HG02759 (cell line): ENCODE measurements at regions not wholly inside any gene's neighbourhood (a gene's known extent, or its start where the extent isn't known, plus 50 kb on each side); places are given as distances from the start of the nearest gene placed in this dataset.

Experiments used
- ATAC-seq: cut with Tn5 transposase; IDR thresholded peaks from one replicate; pipeline ENCODE4 v1.9.1; 2021; ENCODE audit warnings: mild to moderate bottlenecking, moderate library complexity; ENCODE audit not compliant: unreplicated experiment

GRCh38 chr7:131964203-131964602 is 407.8 kb upstream of the PODXL start:
- ATAC-seq, result no peak

- ATAC-seq, result no peak
Measured at GRCh38 chr7:131961054-131961680, 404.7 kb upstream of the PODXL start.

- no peak for ATAC-seq
Measured at GRCh38 chr7:131959106-131959812, 402.8 kb upstream of the PODXL start.

DNA sequence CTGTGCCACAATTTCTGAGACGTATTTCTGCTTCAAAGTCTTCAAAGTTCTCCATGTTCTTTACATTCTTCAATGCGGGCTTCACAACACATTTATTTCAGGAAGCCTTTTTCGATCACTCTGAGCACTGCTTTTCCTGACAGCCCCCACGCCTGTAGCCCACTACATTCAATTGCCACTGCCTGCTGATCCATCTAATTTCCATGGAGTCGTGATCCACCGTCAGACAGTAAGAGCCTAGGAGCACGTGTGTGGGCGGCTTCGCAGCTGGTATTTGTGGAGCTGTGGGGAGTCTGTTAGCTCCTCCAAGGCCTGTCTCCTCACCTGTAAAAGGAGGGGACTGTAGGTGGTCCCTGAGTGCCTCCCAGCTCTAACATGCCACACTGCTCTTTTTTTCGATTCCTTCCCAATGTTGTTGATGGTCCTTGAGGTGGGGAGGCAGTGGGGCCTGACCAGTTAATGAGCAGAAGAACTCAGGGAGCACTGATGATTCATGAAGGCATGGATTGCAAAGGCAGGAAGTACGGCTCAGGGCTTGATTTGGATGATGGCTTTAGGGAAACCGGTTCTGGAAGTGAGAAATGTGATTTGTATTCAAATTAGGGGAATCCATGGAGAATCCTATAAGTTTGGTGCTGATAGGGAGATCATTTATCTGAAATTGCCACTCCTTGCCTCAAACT is 401.1 kb upstream of the PODXL start:
- ATAC-seq, result no peak

DNA sequence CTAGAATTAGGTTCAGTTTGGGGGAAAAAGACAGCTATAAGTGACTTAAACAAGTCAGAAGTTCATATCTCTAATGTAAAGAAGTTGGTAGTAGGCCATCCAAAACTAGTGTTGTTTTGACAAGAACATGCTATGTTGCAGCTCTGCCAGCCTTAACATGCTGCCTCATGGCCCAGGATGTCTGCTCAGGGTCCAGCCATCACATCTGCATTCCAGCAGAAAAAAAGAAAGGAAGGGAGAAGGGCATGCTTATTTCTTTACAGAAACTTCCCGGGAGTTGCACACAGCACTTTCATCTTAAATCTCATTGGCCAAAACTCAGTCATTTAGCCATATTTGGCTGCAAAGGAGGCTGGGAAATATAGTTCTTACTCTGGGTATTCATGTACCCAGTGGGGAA is 400.4 kb upstream of the PODXL start:
- ATAC-seq, result no peak

- no peak for ATAC-seq
Measured at GRCh38 chr7:131955679-131956078, 399.3 kb upstream of the PODXL start.

DNA sequence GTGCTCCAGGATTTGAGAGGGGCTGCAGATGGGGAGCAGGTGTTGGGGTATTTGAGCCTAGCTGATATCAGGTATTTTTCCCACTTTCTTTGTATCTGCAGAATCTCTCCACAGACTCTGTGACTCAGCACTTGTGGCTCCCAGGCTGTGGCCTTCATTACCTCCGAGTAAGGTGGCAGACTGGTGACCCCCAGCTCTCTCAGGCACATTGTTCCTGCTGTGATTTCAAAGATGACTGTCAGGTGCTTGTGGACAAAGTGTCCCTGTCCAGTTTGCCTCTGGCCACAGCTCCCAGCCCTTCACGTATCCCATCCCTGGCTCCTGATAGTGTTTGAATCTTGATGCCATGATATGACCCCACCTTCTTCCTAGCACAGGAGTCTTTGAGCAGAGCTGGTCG is 396.8 kb upstream of the PODXL start:
- ATAC-seq, result no peak

- ATAC-seq, result no peak
Measured at GRCh38 chr7:131952365-131952764, 395.9 kb upstream of the PODXL start.

- no peak for ATAC-seq
Measured at GRCh38 chr7:131950758-131951157, 394.3 kb upstream of the PODXL start.

GRCh38 chr7:131949659-131950058 is 393.2 kb upstream of the PODXL start:
- ATAC-seq, result no peak

DNA sequence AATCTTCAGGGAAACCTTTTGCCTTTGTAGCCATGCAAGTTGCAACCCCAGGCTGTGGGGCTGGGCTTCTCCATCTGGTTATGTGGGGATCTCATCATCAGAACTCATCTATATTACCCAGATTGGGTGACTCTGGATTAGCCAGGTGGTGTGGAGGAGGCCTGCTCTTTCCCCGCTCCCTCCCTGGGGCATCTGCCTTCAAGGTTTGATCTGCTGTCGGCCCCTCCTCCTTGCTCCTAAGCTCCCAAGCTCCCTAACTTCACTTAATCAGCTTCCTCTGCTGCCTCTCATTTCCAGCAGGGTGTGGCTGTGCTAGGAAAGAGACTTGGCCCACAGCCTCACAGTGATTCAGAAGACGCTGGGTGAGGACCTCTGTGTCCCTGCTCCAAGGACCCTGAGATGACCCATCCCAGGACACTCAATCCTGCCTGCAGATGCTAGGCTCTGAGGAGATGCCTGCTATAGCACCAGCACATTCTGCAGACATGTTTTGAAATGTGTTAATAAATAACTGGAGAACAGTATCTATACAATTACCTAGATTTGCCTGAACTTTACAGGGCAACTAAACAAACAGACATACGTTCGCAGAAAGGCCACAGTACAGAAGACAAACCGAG is 392.1 kb upstream of the PODXL start:
- ATAC-seq, result no peak

DNA sequence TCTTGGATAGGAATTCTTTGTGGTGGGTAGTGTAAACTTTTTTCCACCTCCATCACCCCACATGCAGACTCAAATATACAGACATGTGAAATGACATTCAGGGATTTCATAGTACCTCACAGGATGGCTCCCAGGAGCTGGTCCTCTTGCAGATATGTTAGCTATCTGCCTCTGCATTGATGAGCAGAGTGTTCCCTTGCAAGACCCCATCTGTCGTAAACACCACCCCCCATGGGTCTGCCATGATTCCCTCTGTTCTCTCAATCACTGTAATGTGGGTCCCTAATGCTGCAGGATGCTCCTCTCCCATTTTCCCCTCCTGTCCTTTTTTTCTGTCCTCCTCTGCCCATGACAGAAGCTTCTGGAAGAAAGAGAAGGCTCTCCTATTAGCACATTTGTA is 391.2 kb upstream of the PODXL start:
- ATAC-seq, result no peak

DNA sequence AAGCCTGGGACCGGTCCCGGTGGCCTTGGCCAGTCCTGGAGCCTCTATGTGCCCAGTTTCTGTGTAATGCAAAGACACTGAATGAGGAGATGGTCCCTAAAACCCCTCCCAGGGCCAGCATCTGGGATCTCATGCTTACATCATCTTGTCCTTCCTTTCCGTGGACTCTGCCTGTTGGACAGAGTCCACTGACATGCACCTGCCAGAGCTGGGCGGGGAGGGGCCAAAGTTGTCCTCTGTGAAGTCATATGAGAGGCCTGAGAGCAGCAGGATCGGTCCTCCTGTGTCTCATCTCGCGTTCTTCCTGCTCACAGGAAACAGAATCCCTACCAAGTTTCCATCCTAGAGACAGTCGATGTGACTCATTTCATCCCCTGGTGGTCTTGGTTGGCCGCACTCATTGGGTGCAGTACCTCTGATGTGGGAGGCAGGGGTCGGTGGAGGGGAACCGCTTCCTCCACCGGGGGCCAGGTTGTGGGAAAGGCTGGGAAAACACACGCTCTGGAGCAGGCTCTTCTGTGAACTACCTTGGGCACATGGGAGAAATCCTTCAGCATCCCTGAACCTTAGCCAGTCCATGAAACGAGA is 389.6 kb upstream of the PODXL start:
- no peak for ATAC-seq

- ATAC-seq, result peak; percentile 75
Measured at GRCh38 chr7:131945313-131945911, 389.0 kb upstream of the PODXL start.

GRCh38 chr7:131944556-131945069 is 388.2 kb upstream of the PODXL start:
- no peak for ATAC-seq

- no peak for ATAC-seq
Measured at GRCh38 chr7:131943646-131944045, 387.2 kb upstream of the PODXL start.

DNA sequence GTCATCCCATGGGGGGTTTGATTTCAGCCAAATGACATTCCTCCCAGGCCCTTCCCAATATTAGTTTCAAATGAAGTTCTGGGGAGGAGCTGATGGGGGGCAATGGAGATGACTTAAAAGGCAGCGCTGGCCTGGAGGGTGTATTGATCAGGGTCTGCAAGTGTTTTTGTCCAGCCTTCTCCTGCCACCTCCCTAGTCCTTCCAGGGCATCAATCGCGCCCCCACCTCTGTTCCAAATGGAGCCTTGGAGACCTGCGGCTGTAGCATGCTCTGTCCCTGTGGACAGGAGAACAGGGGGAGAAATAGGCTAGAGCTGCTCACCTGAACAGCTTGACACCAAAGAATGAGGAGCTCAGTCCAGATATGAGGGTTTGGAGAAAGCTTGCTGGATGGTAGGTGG is 386.8 kb upstream of the PODXL start:
- ATAC-seq, result no peak

GRCh38 chr7:131942287-131943150 is 386.1 kb upstream of the PODXL start:
- ATAC-seq, result no peak

GRCh38 chr7:131941291-131941690 is 384.9 kb upstream of the PODXL start:
- no peak for ATAC-seq

GRCh38 chr7:131940621-131941165 is 384.3 kb upstream of the PODXL start:
- no peak for ATAC-seq
